Fibroblast of lung (primary cell): ENCODE measurements at regions not wholly inside any gene's neighbourhood (a gene's known extent, or its start where the extent isn't known, plus 50 kb on each side); places are given as distances from the start of the nearest gene placed in this dataset.

Experiments used
- EZH2 ChIP-seq: IDR thresholded peaks from 2 replicates; pipeline ENCODE4 v1.5.1; 2012; ENCODE audit warnings: low read length, control low read depth, mild to moderate bottlenecking; ENCODE audit errors: missing control alignments
- TF ChIP-seq, protein P1 (sequence below), 2 donors: IDR thresholded peaks in 1 of 2; conservative IDR thresholded peaks in 1 of 2; 1 replicate in 1 of 2; 2 replicates in 1 of 2; pipeline ENCODE4 v1.5.1; 2011 to 2012; ENCODE audit warnings: low read length in 2 of 2, control low read depth in 1 of 2, inconsistent platforms in 1 of 2, low read depth in 1 of 2, mild to moderate bottlenecking in 1 of 2

GRCh38 chr1:59046730-59047157, 250.2 kb upstream of the FGGY start:
- TF ChIP-seq, protein P1, sequence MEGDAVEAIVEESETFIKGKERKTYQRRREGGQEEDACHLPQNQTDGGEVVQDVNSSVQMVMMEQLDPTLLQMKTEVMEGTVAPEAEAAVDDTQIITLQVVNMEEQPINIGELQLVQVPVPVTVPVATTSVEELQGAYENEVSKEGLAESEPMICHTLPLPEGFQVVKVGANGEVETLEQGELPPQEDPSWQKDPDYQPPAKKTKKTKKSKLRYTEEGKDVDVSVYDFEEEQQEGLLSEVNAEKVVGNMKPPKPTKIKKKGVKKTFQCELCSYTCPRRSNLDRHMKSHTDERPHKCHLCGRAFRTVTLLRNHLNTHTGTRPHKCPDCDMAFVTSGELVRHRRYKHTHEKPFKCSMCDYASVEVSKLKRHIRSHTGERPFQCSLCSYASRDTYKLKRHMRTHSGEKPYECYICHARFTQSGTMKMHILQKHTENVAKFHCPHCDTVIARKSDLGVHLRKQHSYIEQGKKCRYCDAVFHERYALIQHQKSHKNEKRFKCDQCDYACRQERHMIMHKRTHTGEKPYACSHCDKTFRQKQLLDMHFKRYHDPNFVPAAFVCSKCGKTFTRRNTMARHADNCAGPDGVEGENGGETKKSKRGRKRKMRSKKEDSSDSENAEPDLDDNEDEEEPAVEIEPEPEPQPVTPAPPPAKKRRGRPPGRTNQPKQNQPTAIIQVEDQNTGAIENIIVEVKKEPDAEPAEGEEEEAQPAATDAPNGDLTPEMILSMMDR (conservative IDR thresholded peaks at IDR 0.05 in 1 of 2, IDR thresholded peaks at IDR 0.05 in 1 of 2; ENCODE audit: low read depth in 1 of 2, low read length in 2 of 2): peak; percentile 14 to 29
- TF ChIP-seq EZH2: no peak
